Posterior vena cava (tissue), 2 donors: ENCODE measurements at regions not wholly inside any gene's neighbourhood (a gene's known extent, or its start where the extent isn't known, plus 50 kb on each side); places are given as distances from the start of the nearest gene placed in this dataset.

Source experiments
- DNase-seq: peaks from one replicate; pipeline ENCODE4 v3.0.0-alpha.2; 2020; ENCODE audit warnings: low spot score
- intact Hi-C, 2 donors: fragments of 100-400 bp; cut with DNase I; formaldehyde crosslinking; loops; one replicate each; pipeline versions ENCODE4 v1.14.1 to v1.14.2; 2022 to 2023
- donor health status: DM: yes; HTN: yes; CAD: no.
- donor health status: DM: yes; HTN: yes; CAD: no.

- DNase-seq: no peak
- intact Hi-C loops: no loop called here
These were observed 49.9 kb downstream of the CHRM3 start for GRCh38 chr1:239436286-239436685.

DNA sequence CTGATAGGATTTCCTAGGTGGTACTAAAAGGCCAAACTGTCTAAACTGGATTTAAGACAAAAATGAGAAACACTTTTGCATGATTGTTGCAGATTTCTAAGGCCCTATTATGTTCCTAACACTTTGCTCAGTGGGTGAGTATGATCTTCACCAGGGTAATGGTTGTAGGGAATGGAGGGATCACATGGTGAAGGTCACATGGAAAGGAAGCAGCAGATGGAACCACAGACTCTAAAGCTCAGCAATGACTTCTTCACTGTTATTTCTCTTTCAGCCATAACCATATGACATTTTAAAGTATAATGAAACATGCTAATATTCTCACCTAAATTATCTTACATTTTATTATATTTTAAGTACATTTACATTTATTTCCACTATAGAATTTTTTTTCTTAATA is 51.5 kb downstream of the CHRM3 start:
- intact Hi-C loops: no loop called here
- no peak for DNase-seq

GRCh38 chr1:239438891-239439290 is 52.5 kb downstream of the CHRM3 start:
- no peak for DNase-seq
- intact Hi-C loops: no loop called here

- intact Hi-C loops: no loop called here
- DNase-seq: no peak
These were observed 57.0 kb downstream of the CHRM3 start for GRCh38 chr1:239443361-239443760.

DNA sequence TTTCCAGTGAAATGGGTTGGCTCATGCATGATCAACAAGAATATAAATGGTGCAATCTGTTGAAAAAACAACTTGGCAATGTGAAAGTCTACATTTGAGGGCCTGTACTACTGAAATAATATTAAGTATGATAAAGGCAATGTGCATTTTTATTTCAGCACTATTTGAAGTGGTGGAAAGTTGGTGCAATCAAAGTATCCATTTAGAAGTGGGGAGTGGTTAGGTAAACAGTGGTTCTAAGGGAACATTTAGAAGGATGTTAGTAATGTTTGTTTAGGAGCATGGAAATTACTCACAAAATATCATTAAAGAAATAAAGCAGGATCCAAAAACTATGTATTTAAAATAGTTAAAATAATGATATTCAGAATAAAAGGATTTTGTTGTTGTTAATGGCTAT is 60.2 kb downstream of the CHRM3 start:
- intact Hi-C loops: no loop called here
- no peak for DNase-seq

- intact Hi-C loops: no loop called here
- no peak for DNase-seq
These were observed 62.5 kb downstream of the CHRM3 start for GRCh38 chr1:239448911-239449310.

- intact Hi-C loops: no loop called here
- no peak for DNase-seq
These were observed 69.4 kb downstream of the CHRM3 start for GRCh38 chr1:239455743-239456142.

GRCh38 chr1:239456788-239457187 is 70.4 kb downstream of the CHRM3 start:
- intact Hi-C loops: no loop called here
- no peak for DNase-seq

- DNase-seq: no peak
- intact Hi-C loops: no loop called here
These were observed 71.2 kb downstream of the CHRM3 start for GRCh38 chr1:239457491-239458143.

DNA sequence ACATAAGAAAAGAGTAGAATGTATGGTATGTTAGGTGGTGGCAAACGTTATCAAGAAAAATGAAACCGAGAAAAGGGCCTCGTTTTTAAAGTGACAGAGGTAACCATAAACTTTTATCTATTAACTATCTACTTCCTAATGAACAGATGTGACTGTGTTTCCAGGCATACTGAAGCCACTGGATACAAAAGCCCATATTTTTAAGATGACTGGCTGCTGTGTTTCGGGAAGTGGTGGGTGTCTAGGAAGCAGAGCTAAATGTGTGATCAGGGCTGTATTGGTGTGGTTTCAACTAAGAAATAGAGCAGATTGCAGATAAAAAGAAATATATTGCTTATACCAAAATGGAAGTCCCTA is 71.8 kb downstream of the CHRM3 start:
- intact Hi-C loops: no loop called here
- DNase-seq: no peak

DNA sequence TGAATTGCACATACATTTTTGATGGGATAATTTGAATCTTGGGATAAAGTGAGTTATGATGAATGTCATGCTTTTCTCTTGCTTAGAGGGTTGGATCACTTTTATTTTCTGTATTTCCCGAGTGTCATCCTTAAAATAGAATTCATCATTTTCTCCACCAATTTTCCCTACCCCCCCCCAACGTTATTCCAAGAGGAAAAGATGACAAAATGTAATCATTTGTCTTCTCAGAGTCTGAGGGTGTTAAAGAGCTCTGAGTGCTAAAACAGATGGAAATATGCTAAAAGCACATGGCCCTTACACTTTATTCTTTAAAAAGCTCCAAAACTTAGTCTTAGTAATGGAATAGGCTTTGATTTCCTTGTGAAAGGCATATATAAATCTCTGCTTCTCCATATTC is 81.4 kb downstream of the CHRM3 start:
- DNase-seq: no peak
- intact Hi-C loops: no loop called here

GRCh38 chr1:239478069-239478468 is 91.7 kb downstream of the CHRM3 start:
- intact Hi-C loops: no loop called here
- no peak for DNase-seq

GRCh38 chr1:239483391-239483790 is 97.0 kb downstream of the CHRM3 start:
- intact Hi-C loops: no loop called here
- DNase-seq: no peak

GRCh38 chr1:239493811-239494414 is 107.5 kb downstream of the CHRM3 start:
- intact Hi-C loops: no loop called here
- DNase-seq: no peak

DNA sequence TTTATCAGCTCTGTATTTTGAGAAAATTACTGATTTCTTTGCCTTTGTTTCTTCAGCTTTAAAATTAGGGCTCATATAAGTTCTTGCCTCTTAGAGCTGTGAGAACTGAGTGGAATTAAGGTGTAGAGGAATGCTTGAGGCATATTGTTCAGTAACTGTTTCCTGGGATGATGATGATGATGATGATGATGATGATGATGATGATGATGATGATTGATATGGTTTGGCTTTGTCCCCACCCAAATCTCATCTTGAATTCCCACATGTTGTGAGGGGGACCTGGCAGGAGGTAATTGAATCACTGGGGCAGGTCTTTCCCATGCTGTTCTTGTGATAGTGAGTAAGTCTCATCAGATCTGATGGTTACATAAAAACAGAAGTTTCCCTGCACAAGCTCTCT is 118.7 kb downstream of the CHRM3 start:
- intact Hi-C loops: no loop called here
- DNase-seq: no peak

- intact Hi-C loops: no loop called here
- DNase-seq: no peak
These were observed 121.5 kb downstream of the CHRM3 start for GRCh38 chr1:239507826-239508225.

DNA sequence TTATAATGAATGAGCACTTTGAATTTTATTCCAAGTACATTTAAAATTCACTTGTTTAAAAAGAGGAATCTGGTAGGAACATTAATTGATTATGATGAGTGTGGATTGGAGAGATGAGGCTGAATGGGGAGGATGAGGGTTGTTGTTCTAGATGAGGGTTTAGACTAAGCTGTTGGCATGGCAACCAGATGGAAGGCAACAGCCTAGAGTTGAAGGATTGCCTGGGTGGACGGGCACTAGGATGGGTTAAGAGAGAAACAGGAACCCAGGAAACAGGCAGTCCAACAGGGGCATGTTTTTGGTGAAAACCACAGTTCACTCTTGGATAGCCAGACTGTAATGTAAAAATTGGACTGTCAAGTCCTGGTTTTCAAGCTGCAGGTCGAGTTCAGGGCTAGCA is 125.5 kb downstream of the CHRM3 start:
- no peak for DNase-seq
- intact Hi-C loops: no loop called here

GRCh38 chr1:239516579-239516978 is 130.2 kb downstream of the CHRM3 start:
- DNase-seq: no peak
- intact Hi-C loops: no loop called here

- intact Hi-C loops: no loop called here
- no peak for DNase-seq
These were observed 140.0 kb downstream of the CHRM3 start for GRCh38 chr1:239526391-239526790.

- DNase-seq: no peak
- intact Hi-C loops: no loop called here
These were observed 140.8 kb downstream of the CHRM3 start for GRCh38 chr1:239527051-239527693.

DNA sequence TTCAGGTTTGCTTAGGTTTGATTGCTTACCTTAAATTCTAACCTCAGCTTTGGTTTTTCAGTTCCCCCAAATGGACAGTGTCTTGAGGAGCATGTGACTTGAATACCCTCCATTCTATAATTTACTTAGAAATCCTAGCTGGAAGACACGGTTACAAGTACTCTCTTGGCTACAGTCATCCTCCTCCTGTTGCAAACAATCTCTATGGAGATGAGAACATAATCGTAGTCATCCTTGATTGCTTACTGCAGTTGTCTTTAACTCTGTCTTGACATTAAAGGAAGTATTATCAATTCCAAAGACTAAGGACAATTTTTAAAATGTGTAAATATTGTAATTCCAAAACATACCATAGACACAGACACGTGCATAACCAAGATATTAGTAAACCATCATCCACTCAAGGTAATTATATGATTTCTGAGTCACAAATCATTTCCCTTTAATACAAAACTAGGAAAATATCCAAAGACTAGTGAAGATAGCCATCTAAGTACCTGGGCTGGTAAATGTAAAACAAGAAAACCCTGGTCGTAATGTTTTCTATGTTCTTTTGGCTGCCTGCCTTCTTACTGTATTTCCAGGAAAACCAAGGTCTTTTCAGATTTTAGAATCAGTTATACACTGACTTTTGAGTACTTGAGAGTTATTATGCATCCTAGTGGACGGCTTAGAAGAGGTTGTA is 149.9 kb downstream of the CHRM3 start:
- DNase-seq: no peak
- intact Hi-C loops: no loop called here
